GM21526 (cell line): ENCODE measurements at regions not wholly inside any gene's neighbourhood (a gene's known extent, or its start where the extent isn't known, plus 50 kb on each side); places are given as distances from the start of the nearest gene placed in this dataset.

Experiments used
- ATAC-seq: cut with Tn5 transposase; IDR thresholded peaks from one replicate; pipeline ENCODE4 v1.9.1; 2021; ENCODE audit warnings: moderate library complexity; ENCODE audit not compliant: unreplicated experiment, low FRiP score

DNA sequence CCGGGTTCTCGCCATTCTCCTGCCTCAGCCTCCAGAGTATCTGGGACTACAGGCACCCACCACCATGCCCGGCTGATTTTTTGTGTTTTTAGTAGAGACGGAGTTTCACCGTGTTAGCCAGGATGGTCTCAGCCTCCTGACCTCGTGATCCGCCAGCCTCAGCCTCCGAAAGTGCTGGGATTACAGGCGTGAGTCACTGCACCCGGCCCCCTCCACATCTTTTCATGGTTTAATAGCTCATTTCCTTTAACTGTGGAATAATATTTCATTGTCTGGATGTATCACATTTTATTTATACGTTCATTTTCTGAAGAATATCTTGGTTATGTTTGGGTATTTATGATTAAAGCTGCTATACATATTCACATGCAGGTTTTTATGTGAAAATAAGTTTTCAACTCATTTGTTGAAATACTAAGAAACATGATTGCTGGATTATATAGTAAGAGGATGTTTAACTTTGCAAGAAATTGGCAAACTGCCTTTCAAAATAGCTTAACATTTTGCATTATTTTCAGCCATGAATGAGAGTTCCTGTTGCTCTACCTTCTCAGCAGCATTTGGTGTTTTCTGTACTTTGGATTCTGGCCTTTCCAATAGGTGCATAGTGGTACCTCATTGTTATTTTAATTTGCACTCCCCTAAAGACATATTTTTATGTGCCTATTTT, 591.9 kb downstream of the TECRL start:
- no peak for ATAC-seq

DNA sequence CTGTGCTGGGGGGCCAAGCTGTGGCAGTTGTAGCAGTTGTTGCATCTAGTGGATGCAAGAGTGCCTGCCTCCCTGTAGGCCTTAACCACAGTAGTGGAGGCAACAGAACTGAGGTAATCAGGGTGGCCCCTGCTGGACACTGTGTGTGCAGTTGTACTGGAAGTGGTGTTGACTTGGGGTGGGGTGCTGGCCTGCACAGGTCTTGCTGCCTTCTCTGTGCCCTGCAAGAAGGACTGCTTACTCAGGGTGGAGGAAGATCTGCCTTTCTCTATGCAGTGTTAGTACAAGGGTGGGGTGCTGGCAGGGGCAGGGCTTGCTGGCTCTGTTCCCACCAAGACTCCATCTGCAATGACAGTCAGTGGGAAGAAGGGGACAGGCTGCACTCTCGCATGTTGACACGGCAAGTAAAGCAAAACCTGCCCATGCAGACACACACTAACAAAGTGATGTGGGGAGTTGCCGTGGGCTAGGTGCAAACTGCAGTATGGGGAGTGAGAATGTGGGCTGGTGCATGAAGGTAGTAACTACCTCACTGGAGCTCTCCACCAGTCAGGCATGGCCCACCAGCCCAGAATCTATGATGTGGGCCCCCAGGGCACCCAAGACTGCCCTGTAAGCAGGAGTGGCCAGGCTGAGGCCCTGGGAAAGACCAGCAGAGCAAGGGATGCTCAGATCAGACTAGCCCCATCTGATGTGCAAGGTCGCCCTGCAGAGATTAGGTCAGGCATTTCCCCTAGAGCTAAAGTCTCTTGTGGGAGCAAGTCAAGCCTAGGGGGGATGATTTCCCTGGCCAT, 594.9 kb downstream of the TECRL start:
- ATAC-seq, result no peak

DNA sequence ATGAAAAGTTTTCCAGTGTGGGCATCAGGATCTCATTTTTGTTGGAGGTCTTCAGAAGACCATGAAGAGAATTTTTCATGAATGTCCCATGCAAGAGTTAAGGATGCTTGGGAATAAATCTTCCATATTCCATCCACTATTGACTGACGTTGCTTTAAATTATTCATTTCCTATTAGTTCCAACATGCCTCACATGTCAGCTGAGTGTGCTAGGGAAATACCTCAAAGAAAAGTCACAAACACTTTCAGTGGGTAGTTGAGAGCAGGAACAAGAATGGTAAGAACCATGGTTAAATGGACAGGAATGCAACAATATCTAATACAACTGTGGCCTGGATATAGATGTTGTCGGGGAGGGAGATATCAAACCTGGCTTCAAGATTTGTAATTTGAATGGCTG, 610.1 kb downstream of the TECRL start:
- ATAC-seq, result no peak

DNA sequence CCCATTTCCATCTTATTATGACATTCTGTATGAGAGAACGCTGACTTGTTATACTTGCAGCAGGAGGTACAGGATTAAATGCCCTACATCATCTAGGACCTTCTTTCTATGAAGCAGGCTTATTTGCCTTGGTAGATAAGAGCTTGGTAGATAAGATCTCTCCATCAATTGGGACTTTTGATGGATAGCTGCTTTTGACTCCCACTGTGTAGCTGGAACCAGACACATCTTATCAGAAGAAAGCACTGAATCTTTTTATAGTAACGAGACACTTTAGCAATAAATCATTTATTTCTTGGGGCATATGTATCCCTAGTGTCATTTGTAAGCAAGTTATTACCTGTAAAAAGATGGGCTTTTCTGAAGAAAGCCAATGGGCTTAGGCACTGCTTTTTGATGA, 613.9 kb downstream of the TECRL start:
- ATAC-seq, result no peak

DNA sequence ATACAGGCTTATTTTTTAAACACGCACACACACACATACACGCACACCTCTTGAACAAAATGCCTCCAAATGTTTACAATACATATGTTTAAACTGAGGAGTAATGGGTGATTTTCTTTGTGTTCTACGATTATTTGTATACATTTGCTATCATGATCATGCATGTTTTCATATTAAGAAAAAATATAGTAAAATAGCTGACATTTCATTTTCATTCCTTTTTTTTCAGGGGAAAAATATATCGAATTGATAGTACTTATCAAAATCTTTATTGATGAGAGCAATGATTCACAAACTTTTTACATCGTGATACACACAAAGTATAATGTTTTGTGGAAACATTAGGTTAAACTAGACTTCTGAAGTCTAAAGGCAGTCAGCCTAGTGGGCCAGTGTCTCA, 618.9 kb downstream of the TECRL start:
- ATAC-seq, result no peak

DNA sequence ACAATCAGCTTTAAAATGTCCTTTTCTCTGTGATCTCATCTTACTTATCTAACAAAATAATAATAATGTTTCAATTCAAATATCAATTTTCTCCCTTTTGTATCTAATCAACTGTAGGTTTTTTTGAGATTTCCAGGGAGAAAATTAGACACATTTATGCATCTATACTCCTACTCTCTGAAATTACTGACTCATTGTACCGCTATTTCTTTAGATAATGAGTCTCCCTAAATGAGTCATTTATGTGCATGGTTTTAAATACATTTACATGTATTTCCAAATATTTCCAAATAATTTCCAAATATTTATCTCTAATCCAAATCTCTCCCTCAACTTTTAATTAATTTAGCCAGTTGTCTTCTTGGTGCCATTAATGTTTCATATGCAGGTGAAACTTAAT, 621.0 kb downstream of the TECRL start:
- no peak for ATAC-seq

DNA sequence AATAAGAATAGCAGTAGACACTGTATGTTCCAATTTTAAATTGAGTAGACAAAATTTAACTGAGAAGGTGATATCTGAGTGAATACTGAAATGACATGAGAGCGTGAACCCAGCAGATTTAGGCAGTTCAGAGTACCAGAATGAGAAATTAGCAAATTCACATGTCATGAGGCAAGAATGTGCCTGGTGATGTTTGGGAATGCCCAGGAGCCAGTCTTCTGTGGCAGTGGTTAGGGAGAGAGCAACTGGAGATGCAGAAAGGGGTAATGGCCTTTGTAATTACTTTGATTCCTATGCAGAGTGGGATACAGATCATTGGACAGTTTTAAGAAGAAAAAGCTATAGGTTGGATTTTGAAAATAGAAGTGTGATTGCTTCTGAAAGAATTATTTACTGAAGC, 621.9 kb downstream of the TECRL start:
- ATAC-seq, result no peak

DNA sequence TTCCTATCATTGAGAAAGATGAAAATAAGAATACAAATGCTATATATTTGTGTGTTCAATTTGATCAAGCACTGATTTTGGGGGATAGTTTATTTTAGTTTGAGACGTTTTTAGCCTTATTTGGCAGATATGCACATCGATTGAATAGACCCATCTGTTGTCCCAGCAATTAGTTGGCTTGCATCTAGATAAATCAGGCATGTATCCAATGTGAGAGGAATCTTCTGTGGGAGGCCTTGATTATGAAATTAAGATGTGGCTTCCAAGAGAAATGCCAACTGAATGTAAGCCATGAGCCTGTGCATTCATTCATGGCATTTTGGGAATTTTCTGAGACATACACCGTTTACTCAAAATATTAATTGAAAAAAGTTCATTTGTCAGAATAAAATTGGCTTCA, 623.1 kb downstream of the TECRL start:
- no peak for ATAC-seq

DNA sequence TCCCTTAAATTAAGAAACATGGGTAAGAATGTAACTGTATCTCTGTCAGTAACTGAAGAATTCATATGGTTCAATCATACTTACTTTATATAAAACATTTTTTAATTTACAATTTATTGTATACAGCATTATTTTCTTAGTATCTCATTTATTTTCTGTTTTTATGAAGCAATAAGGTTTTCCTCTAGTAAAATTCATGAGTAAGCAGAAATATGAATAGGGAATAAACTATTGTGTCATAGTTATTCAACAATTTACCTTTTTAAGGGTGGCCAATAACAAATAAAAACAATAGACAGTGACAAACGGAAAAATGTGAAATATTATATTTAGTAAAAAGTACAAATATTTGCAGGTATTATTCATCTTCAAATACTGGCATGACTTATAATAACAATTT, 624.4 kb downstream of the TECRL start:
- ATAC-seq, result no peak

DNA sequence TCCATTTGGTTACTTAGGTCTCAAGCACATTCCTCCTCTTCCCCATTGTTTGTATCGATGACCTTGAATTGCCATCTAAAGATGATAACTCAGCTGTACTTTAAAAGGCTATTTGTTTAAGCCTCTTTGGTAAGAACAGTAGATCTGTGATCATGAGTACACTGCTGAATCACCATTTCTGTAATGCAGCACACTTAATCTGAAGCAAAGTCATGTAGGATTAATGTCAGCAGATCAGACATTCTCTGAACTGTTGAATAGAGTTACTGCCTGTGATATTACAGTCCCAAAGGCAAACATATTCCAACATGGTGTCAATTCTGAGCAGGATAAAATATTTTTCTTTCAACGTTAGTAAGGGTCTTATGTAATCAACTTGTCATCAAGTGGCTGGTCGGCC, 631.6 kb downstream of the TECRL start:
- ATAC-seq, result no peak

DNA sequence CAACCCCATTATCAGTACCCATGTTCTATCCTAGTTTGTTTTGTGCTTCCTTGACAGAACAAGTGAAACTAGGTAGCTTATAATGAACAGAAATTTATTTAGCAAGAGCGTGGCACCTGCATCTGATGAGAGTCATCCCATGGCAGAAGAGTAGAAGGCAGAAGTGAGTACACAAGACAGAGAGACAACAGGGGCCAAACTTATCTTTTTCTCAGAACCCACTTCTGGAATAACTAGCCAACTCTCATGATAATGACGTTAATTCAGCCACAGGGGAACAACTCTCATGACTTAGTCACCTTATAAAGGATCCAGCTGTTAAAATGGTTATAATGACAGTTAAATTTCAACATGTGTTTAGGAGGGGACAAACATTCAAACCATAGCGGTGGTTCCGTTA, 644.9 kb downstream of the TECRL start:
- no peak for ATAC-seq

DNA sequence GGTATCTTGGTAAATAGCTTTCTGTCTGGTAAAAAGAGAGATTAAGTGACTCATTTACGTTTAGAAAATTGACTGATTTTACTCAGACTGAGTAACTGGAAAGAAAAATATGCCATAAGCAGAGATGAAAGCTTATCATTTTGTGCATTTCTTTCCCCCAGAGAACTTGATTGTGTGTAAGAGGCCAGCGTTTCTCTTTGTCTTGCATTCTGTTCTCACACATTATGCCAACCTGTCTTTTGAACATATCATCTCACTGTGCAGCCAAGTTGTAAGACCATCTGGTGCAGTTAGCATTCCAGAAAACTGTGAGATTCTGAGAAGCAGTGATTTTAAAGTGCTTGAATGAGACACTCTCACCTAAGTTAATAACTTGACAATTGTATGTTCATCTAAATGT, 651.3 kb downstream of the TECRL start:
- no peak for ATAC-seq

DNA sequence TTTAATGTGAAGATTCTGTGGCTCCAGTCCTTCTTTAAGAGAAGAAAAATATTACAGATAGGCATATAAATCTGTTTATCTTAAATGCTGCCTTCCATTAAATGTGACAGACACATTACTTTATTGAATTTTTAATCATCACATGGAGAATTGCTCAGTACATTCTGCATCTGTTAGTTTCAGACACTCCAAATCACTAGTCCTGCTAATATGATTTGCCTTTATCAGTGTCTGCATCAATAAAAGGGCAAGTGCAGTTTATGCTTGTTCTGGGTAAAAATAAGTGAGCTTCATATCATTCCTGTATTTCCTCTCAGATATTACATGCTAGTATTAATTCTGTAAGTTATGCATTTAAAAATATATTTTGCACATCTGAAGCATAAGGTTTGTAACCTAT, 666.4 kb downstream of the TECRL start:
- ATAC-seq, result no peak

DNA sequence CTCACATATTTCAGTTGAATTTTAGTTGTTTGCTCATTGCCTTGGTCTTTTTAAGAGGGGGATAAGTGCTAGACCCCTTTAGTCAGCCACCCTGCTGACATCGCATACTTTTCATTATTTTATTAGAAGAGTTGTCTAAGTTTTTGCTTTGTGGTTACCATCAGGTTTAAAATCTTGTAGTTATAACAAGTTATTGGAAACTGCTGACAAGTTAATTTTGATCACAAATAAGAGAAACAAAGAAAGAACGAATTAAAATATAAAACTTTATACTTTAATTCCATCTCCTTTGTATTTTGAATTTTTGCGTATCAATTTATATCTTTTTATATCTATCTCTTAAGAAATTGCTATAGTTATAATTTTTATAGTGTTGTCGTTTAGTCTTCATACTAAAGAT, 679.7 kb downstream of the TECRL start:
- no peak for ATAC-seq

DNA sequence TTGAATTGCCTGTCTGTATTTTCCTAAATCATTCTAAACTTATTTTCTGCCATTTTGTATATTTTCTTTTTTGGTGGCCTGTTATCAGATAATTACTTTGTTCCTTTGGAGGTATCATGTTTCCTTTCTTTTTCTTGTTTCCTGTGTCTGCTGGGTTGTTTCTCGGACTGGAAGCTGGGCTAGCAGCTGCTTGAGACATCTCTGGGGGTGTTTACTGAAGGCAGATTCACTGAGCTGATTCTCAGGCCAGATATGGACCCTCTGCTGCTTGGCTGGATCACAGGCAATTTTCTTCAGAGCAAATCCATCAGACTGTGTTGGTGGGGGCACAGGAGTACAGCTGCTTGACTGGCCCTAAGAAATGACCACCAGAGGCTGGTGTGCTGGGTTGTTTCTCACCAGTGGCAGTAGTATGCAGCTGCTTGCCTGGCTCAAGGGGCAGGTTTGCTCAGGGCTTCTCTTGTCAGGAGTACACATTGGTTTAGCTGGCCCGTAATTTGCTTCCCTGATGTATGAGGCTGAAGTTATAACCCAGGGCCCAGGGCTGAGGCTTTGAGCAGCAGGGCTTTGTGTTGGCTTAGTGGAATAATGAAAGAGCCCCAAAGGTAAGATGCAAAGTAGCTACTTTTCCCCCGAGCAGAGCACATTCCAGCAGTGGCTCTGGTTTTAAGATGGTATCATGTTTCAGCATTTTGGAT, 680.6 kb downstream of the TECRL start:
- ATAC-seq, result no peak

DNA sequence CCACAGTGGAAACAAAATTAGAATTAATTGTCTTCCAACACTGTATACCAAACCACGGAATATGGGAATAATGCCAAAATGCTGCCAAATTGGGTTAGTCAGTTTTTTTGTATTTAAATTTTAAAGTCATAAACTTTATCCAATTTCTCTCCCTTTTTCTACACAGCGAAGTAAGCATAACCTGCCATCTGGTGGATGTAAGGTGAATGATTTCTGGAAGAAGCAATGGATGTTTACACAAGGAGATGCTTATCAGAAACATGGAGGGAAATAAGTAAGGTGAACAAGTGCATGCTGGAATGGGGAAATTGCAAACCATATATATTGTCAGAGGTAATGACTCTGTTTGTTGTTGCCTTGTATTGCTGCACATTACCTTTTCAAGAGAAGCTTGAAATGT, 691.9 kb downstream of the TECRL start:
- ATAC-seq, result no peak

DNA sequence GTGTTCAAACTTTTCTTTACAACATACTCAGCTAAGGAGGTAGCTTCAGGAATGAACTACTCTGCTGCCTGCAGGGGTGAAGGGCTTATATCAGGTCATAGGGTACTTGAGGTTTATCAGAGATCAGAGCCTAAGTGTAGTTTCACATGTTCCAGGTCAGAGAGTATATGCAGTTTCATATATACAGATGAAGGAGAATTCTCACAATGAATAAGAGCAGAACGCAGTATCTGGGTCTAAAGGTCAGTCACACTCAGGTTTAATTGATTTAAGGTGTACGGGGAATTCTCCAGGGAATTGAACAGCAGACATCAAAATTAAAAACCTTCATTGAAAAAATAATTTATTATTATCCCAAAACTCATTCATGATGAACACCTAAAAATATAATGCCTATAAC, 700.6 kb downstream of the TECRL start:
- no peak for ATAC-seq

DNA sequence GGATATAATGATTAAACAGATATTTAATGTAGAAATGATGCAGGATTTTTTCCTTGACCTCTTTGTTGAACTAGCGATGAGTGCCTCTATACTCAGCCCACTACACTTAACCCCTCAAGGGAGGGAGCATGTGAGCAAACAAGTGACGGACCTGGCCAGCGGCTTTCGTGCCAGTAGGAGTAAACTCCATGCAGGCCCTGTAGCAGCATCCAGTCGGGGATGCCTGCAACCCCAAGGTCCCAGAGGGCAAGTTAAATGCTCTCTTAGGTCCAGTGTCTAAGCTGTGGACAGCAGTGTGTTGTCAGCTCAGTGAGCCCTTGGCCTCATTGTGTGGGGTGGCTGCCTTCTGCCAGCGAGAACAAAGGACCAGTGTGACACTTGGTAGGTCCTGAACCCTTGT, 708.7 kb downstream of the TECRL start:
- ATAC-seq, result no peak

DNA sequence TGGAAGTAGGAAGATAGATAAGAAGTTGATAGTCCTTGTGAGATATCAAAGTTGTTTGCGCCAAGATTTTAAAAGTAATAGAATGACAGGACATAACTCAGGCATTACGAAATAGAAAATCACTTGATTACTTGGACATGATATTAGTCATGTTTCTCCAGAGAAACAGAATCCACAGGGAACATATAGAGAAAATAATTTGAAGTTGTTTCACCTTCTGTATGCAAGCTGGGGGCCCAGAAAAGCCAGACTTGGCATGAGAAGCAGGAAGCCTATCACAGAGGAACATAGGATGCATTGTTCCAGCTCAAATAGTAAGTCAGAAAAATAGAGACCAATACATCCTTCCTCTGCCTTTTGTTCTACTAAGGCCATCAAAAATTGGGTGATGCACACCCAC, 715.9 kb downstream of the TECRL start:
- ATAC-seq, result no peak

DNA sequence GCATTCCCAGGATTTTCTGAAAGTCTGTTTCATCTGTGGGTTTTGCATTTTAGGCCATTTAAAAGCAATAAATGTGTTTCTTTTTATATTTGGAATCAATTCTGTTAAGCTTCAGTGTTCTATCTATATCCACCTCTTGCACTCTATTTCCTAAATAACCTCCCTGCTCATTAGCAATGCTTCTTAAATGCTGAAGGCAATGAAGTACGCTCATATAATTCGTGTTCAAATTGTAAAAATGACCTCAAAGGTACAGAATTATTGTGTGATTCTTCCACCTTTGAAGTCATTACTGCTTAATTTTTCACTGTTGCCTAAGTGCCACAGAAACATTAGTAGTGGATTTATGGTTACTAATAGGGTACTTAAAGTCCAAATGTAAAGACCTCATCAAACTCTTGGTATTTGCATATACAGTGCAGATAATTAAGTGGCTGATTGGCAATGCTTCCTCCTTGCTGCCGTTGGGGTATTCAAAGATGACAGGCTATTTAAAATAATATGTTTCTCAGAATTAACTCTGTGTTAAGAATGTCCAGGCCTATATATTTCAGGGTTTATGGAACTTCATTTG, 730.8 kb downstream of the TECRL start:
- no peak for ATAC-seq

DNA sequence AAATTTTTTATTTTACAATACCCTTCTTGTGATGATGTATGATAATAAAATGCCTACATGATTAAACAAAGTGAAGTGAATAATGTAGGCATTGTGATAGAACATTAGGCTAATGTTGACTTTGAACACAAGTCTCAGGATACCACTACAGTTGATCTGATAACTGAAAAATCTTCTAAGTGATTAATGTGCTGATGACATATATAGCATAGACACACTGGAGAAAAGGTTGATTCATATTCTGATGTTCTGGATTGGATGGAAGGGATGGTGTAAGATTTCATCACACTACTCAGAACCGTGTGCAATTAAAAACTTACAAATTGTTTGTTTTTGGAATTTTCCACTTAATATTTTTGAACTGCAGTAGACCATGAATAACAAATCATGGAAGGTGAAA, 738.5 kb downstream of the TECRL start:
- ATAC-seq, result no peak
